H54 (cell line): ENCODE measurements at regions not wholly inside any gene's neighbourhood (a gene's known extent, or its start where the extent isn't known, plus 50 kb on each side); places are given as distances from the start of the nearest gene placed in this dataset.

Experiments used
- DNase-seq: peaks from one replicate; pipeline ENCODE4 v3.0.0; 2011; ENCODE audit warnings: low spot score, mixed read lengths; ENCODE audit not compliant: insufficient read length
- FAIRE-seq: peaks from 3 replicates; lab custom pipeline; 2011; peaks lifted over from hg19 to GRCh38; lab: Jason Lieb, UNC
- POLR2A ChIP-seq: IDR thresholded peaks from 2 replicates; pipeline ENCODE4 v1.6.1; 2011; ENCODE audit warnings: low read depth, mild to moderate bottlenecking, low read length

GRCh38 chr15:85941186-85941855 lies 138.3 kb upstream of the AGBL1 start:
- FAIRE-seq (no peak), DNase-seq (no peak)
- TF ChIP-seq POLR2A = no peak

- no peak for TF ChIP-seq POLR2A
- DNase-seq (no peak), FAIRE-seq (no peak)
These were observed 137.0 kb upstream of the AGBL1 start for GRCh38 chr15:85942632-85943031.

GRCh38 chr15:85943151-85943550 lies 136.5 kb upstream of the AGBL1 start:
- no peak for TF ChIP-seq POLR2A
- DNase-seq (no peak), FAIRE-seq (no peak)

GRCh38 chr15:85943791-85944190 lies 135.9 kb upstream of the AGBL1 start:
- DNase-seq (no peak), FAIRE-seq (no peak)
- no peak for TF ChIP-seq POLR2A

- TF ChIP-seq POLR2A = no peak
- no peak for DNase-seq
- FAIRE-seq = no peak
These were observed 132.7 kb upstream of the AGBL1 start for GRCh38 chr15:85947021-85947420.

GRCh38 chr15:85947936-85948335 lies 131.7 kb upstream of the AGBL1 start:
- DNase-seq (no peak), FAIRE-seq (no peak)
- TF ChIP-seq POLR2A = no peak

- no peak for FAIRE-seq
- DNase-seq = no peak
- TF ChIP-seq POLR2A = no peak
These were observed 129.6 kb upstream of the AGBL1 start for GRCh38 chr15:85950101-85950500.

- no peak for DNase-seq
- no peak for FAIRE-seq
- TF ChIP-seq POLR2A = no peak
These were observed 125.1 kb upstream of the AGBL1 start for GRCh38 chr15:85954586-85954985.

- DNase-seq = no peak
- no peak for TF ChIP-seq POLR2A
- no peak for FAIRE-seq
These were observed 123.9 kb upstream of the AGBL1 start for GRCh38 chr15:85955501-85956391.

GRCh38 chr15:85956532-85957275 lies 123.0 kb upstream of the AGBL1 start:
- TF ChIP-seq POLR2A = no peak
- FAIRE-seq (no peak), DNase-seq (no peak)

- FAIRE-seq = no peak
- TF ChIP-seq POLR2A = no peak
- no peak for DNase-seq
These were observed 120.1 kb upstream of the AGBL1 start for GRCh38 chr15:85959611-85960010.

- FAIRE-seq (no peak), DNase-seq (no peak)
- TF ChIP-seq POLR2A = no peak
These were observed 119.3 kb upstream of the AGBL1 start for GRCh38 chr15:85960381-85960780.

GRCh38 chr15:85961821-85962220 lies 117.8 kb upstream of the AGBL1 start:
- no peak for DNase-seq
- FAIRE-seq = no peak
- no peak for TF ChIP-seq POLR2A

- DNase-seq (no peak), FAIRE-seq (no peak)
- TF ChIP-seq POLR2A = no peak
These were observed 116.4 kb upstream of the AGBL1 start for GRCh38 chr15:85963262-85963760.
